ENCODE measurements at regions not wholly inside any gene's neighbourhood (a gene's known extent, or its start where the extent isn't known, plus 50 kb on each side); places are given as distances from the start of the nearest gene placed in this dataset.

GRCh38 chr14:85799668-85800067, 269.7 kb downstream of the FLRT2 start:
- DNase-seq = no peak

- DNase-seq = no peak
Observed at GRCh38 chr14:85798856-85799255, 268.9 kb downstream of the FLRT2 start.

DNA sequence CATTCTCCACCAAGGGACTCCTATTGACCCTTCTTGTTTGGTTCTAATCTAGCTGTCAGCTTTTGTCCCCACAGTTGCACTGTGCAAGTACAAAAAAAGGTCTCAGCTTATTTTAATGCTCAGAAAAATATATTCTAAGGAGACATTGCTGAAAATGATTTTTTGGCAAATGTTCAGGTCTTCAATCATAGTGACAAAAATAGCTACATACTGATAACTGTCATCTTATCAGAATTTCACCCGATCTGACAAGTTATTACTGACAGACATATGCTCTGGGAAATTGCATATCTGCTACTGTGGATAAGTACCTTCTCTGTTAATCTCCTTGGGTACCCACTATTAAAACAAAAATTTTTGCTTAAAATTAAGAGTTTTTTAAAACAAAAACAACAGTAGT, 263.6 kb downstream of the FLRT2 start:
- no peak for DNase-seq

- no peak for DNase-seq
Observed at GRCh38 chr14:85789506-85789905, 259.6 kb downstream of the FLRT2 start.

GRCh38 chr14:85788470-85789233, 258.7 kb downstream of the FLRT2 start:
- no peak for DNase-seq

- no peak for DNase-seq
Observed at GRCh38 chr14:85766295-85766694, 236.4 kb downstream of the FLRT2 start.

DNA sequence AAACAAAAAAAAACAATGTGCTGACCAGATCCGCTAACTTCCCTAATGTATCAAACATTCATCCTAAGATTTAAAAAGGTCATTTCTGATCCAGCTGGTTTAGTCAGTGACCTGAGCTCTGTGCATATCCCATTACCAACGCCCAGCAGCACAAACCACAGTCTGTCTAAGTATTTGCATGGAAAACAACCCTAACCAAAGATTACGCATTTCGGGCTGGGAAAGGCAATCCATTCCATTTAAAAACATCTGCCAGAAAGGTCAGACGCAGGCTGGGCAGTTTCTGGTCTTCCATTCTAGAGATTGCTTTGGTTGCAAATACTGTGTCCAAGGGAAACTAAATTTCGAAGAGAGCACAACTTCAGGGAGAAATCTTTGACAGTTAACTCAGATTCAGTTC, 234.9 kb downstream of the FLRT2 start:
- DNase-seq = no peak

DNA sequence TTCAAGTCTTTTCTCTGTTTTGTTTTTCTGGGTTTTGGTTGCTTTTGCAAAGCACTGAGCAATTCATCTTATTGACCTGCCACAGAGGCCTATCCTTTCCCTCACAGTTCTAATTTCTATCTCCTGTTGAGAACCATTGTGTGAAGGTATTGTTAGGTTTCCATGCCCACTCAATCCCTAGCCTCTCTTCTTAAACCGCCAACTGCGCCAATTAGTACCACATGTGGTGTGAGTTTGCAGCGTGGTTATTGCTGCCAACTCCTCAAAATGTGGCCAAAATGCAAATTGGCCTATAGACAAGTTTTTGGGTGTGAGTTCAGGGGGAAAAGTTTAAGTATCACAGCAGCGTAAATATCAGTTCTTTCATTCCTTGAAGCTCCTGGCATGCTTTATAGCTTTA, 232.6 kb downstream of the FLRT2 start:
- no peak for DNase-seq

GRCh38 chr14:85752175-85752574, 222.2 kb downstream of the FLRT2 start:
- no peak for DNase-seq

- DNase-seq = no peak
Observed at GRCh38 chr14:85744573-85744972, 214.6 kb downstream of the FLRT2 start.

DNA sequence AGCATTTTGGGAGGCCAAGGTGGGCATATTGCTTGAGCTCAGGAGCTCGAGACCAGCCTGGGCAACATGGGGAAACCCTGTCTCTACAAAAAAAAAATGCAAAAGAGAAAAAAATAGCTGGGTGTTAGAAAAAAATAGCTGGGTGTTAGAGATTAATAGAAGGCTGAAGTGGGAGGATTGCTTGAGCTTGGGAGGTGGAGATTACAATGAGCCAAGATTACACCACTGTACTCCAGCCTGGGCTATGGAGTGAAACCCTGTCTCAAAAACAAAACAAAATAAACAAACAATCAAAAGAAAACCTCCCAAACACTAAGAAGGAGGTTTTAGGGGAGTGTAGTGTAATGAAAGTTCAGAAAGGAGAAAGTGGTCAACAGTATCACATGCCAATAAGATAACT, 202.1 kb downstream of the FLRT2 start:
- no peak for DNase-seq

- no peak for DNase-seq
Observed at GRCh38 chr14:85731186-85731585, 201.2 kb downstream of the FLRT2 start.

DNA sequence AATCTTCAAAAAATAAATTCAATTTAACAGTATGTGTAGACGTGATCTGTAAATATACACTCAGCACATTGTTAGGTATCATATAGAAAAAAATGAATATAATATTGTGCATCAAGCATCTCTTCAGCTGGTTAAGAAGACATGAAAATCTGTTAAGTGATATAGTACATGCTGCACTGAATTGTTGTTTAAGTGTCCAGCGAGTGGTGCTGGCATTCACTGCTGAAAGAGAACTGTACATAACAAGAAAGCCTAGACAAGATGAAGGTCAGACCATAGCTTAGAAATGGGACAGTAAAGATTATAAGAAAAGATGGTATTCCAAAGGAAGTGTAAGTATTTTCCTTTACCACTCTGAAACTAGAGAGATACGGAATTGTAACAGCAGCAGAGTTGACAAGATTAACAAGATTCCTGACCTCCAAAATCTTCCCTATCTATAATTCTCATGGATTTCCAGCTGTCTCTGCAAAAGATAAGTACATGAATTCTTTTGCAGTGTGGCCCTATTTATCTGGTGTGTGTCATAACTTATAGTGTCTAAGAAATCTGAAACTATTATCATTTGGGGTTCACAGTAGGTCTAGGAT, 198.6 kb downstream of the FLRT2 start:
- no peak for DNase-seq

- DNase-seq = no peak
Observed at GRCh38 chr14:85714069-85714468, 184.1 kb downstream of the FLRT2 start.

- no peak for DNase-seq
Observed at GRCh38 chr14:85711620-85712019, 181.7 kb downstream of the FLRT2 start.
